HG02852 (cell line): ENCODE measurements at regions not wholly inside any gene's neighbourhood (a gene's known extent, or its start where the extent isn't known, plus 50 kb on each side); places are given as distances from the start of the nearest gene placed in this dataset.

Experiments
- ATAC-seq: cut with Tn5 transposase; IDR thresholded peaks from one replicate; pipeline ENCODE4 v1.9.1; 2021; ENCODE audit warnings: mild to moderate bottlenecking, moderate library complexity; ENCODE audit not compliant: unreplicated experiment

GRCh38 chr3:145815707-145816413 lies 345.1 kb downstream of the PLOD2 start:
- no peak for ATAC-seq

- ATAC-seq: peak; percentile 82
Measured at GRCh38 chr3:145817870-145818483, 343.0 kb downstream of the PLOD2 start.

- no peak for ATAC-seq
Measured at GRCh38 chr3:145820170-145820569, 340.8 kb downstream of the PLOD2 start.

- ATAC-seq: no peak
Measured at GRCh38 chr3:145842294-145842902, 318.6 kb downstream of the PLOD2 start.

- no peak for ATAC-seq
Measured at GRCh38 chr3:145843561-145843960, 317.4 kb downstream of the PLOD2 start.

- no peak for ATAC-seq
Measured at GRCh38 chr3:145849115-145849514, 311.9 kb downstream of the PLOD2 start.

GRCh38 chr3:145854499-145854898 lies 306.5 kb downstream of the PLOD2 start:
- no peak for ATAC-seq

- ATAC-seq: no peak
Measured at GRCh38 chr3:145857956-145858355, 303.0 kb downstream of the PLOD2 start.

- no peak for ATAC-seq
Measured at GRCh38 chr3:145864336-145864735, 296.6 kb downstream of the PLOD2 start.

GRCh38 chr3:145865399-145866018 lies 295.5 kb downstream of the PLOD2 start:
- ATAC-seq: no peak

- ATAC-seq: peak; percentile 80
Measured at GRCh38 chr3:145869958-145870357, 291.0 kb downstream of the PLOD2 start.

GRCh38 chr3:145882436-145882835 lies 278.5 kb downstream of the PLOD2 start:
- ATAC-seq: no peak

- peak; percentile 54 for ATAC-seq
Measured at GRCh38 chr3:145889730-145890129, 271.3 kb downstream of the PLOD2 start.

GRCh38 chr3:145892869-145893268 lies 268.1 kb downstream of the PLOD2 start:
- no peak for ATAC-seq

GRCh38 chr3:145893331-145893730 lies 267.7 kb downstream of the PLOD2 start:
- no peak for ATAC-seq

GRCh38 chr3:145898487-145898886 lies 262.5 kb downstream of the PLOD2 start:
- ATAC-seq: peak; percentile 35

- peak; percentile 35 for ATAC-seq
Measured at GRCh38 chr3:145899241-145899640, 261.7 kb downstream of the PLOD2 start.

- peak; percentile 72 for ATAC-seq
Measured at GRCh38 chr3:145900056-145900829, 260.7 kb downstream of the PLOD2 start.

GRCh38 chr3:145902166-145902565 lies 258.8 kb downstream of the PLOD2 start:
- no peak for ATAC-seq

- ATAC-seq: no peak
Measured at GRCh38 chr3:145903472-145904013, 257.4 kb downstream of the PLOD2 start.

- ATAC-seq: no peak
Measured at GRCh38 chr3:145904138-145904537, 256.8 kb downstream of the PLOD2 start.
